HG02938 (cell line): ENCODE measurements at regions not wholly inside any gene's neighbourhood (a gene's known extent, or its start where the extent isn't known, plus 50 kb on each side); places are given as distances from the start of the nearest gene placed in this dataset.

Experiments used
- ATAC-seq: cut with Tn5 transposase; IDR thresholded peaks from one replicate; pipeline ENCODE4 v1.9.1; 2021; ENCODE audit warnings: mild to moderate bottlenecking, moderate library complexity; ENCODE audit not compliant: unreplicated experiment

- no peak for ATAC-seq
Measured at GRCh38 chr18:78169174-78169864, 810.3 kb upstream of the SALL3 start.

- ATAC-seq: no peak
Measured at GRCh38 chr18:78171954-78172353, 807.7 kb upstream of the SALL3 start.

- no peak for ATAC-seq
Measured at GRCh38 chr18:78174737-78175136, 804.9 kb upstream of the SALL3 start.

GRCh38 chr18:78178812-78179211 lies 800.8 kb upstream of the SALL3 start:
- ATAC-seq: no peak

GRCh38 chr18:78180741-78181140 lies 798.9 kb upstream of the SALL3 start:
- ATAC-seq: no peak

GRCh38 chr18:78183815-78184214 lies 795.8 kb upstream of the SALL3 start:
- no peak for ATAC-seq

- no peak for ATAC-seq
Measured at GRCh38 chr18:78191276-78191675, 788.3 kb upstream of the SALL3 start.

GRCh38 chr18:78192054-78192453 lies 787.6 kb upstream of the SALL3 start:
- ATAC-seq: no peak

GRCh38 chr18:78196280-78196679 lies 783.3 kb upstream of the SALL3 start:
- no peak for ATAC-seq

GRCh38 chr18:78199002-78199401 lies 780.6 kb upstream of the SALL3 start:
- no peak for ATAC-seq

- ATAC-seq: no peak
Measured at GRCh38 chr18:78199611-78200010, 780.0 kb upstream of the SALL3 start.

GRCh38 chr18:78207942-78208341 lies 771.7 kb upstream of the SALL3 start:
- no peak for ATAC-seq

GRCh38 chr18:78208461-78208860 lies 771.2 kb upstream of the SALL3 start:
- ATAC-seq: no peak

GRCh38 chr18:78213361-78213994 lies 766.1 kb upstream of the SALL3 start:
- ATAC-seq: no peak

- no peak for ATAC-seq
Measured at GRCh38 chr18:78221496-78221895, 758.1 kb upstream of the SALL3 start.

GRCh38 chr18:78228974-78229373 lies 750.6 kb upstream of the SALL3 start:
- ATAC-seq: no peak

GRCh38 chr18:78230911-78231310 lies 748.7 kb upstream of the SALL3 start:
- ATAC-seq: no peak

- ATAC-seq: no peak
Measured at GRCh38 chr18:78232196-78232595, 747.4 kb upstream of the SALL3 start.

- ATAC-seq: no peak
Measured at GRCh38 chr18:78237864-78238263, 741.8 kb upstream of the SALL3 start.

GRCh38 chr18:78238404-78239089 lies 741.1 kb upstream of the SALL3 start:
- ATAC-seq: no peak

GRCh38 chr18:78239090-78239457 lies 740.5 kb upstream of the SALL3 start:
- no peak for ATAC-seq

GRCh38 chr18:78240101-78240500 lies 739.5 kb upstream of the SALL3 start:
- ATAC-seq: no peak
